SK-N-SH (cell line): ENCODE measurements at regions not wholly inside any gene's neighbourhood (a gene's known extent, or its start where the extent isn't known, plus 50 kb on each side); places are given as distances from the start of the nearest gene placed in this dataset.

ENCODE experiments used
- CTCF ChIP-seq: fragments of 200-600 bp; sonication (generic); IDR thresholded peaks from 2 replicates; pipeline ENCODE4 v1.6.1; 2017; ENCODE audit warnings: antibody characterized with exemption, mild to moderate bottlenecking, moderate library complexity
- EP300 ChIP-seq, 2 experiments: IDR thresholded peaks; 2 replicates each; pipeline versions ENCODE4 v1.4.0 to v1.6.1; 2012; ENCODE audit warnings: borderline replicate concordance in 1 of 2, low read depth in 1 of 2, low read length in 1 of 2
- EZH2phosphoT487 ChIP-seq: fragments of 200-600 bp; sonication (generic); IDR thresholded peaks from 2 replicates; pipeline ENCODE4 v1.6.1; 2017; ENCODE audit warnings: low read depth, mixed run types, mild to moderate bottlenecking, antibody characterized with exemption, moderate library complexity, borderline replicate concordance
- JUND ChIP-seq: IDR thresholded peaks from 2 replicates; pipeline ENCODE4 v1.4.0; 2012
- RFX5 ChIP-seq: IDR thresholded peaks from 2 replicates; pipeline ENCODE4 v1.6.1; 2012; ENCODE audit warnings: mild to moderate bottlenecking, improper control_type of control experiment, low read length
- TAF1 ChIP-seq: IDR thresholded peaks from 2 replicates; pipeline ENCODE4 v1.6.1; 2012; ENCODE audit warnings: low read depth, mild to moderate bottlenecking, low read length, moderate library complexity, borderline replicate concordance
- TEAD4 ChIP-seq: IDR thresholded peaks from 2 replicates; pipeline ENCODE4 v1.4.0; 2012; ENCODE audit warnings: mild to moderate bottlenecking, borderline replicate concordance; ENCODE audit not compliant: insufficient read depth

GRCh38 chr7:21326921-21327320 is 101.0 kb upstream of the SP4 start:
- no peak for TF ChIP-seq CTCF
- TF ChIP-seq TAF1, result no peak
- TF ChIP-seq JUND, result no peak
- TF ChIP-seq EP300 (IDR thresholded peaks at IDR 0.05; ENCODE audit: borderline replicate concordance in 1 of 2, low read depth in 1 of 2, low read length in 1 of 2), result no peak
- TF ChIP-seq TEAD4, result no peak
- TF ChIP-seq RFX5, result no peak
- TF ChIP-seq EZH2phosphoT487, result no peak
